ENCODE measurements at regions not wholly inside any gene's neighbourhood (a gene's known extent, or its start where the extent isn't known, plus 50 kb on each side); places are given as distances from the start of the nearest gene placed in this dataset.

- no peak overlapping the region for H3K4me3 ChIP-seq
- DNase-seq (ENCODE audit: low read depth in 1 of 2, low spot score in 2 of 2): no peak
- H3K36me3 ChIP-seq: no peaks in the 10 kb centered on the region
- H3K27me3 ChIP-seq (replicated peaks): no peaks in the 10 kb centered on the region
- H3K27ac ChIP-seq: no peak overlapping the region
- no peaks in the 10 kb centered on the region for H3K4me1 ChIP-seq (replicated peaks)
- no peaks in the 10 kb centered on the region for H3K9me3 ChIP-seq (replicated peaks)
These were observed 207.4 kb downstream of the OPA1 start for GRCh38 chr3:193800138-193801043.

GRCh38 chr3:193801097-193801496 lies 208.1 kb downstream of the OPA1 start:
- no peak for DNase-seq (ENCODE audit: low read depth in 1 of 2, low spot score in 2 of 2)
- Histone ChIP-seq H3K36me3 (no peaks in the 10 kb centered on the region), H3K9me3 (replicated peaks) (no peaks in the 10 kb centered on the region), H3K4me1 (replicated peaks) (no peaks in the 10 kb centered on the region; the same call in 1 of the 2 replicates), H3K4me3 (no peak overlapping the region), H3K27ac (no peak overlapping the region), H3K27me3 (replicated peaks) (no peaks in the 10 kb centered on the region)

GRCh38 chr3:193803288-193803687 lies 210.3 kb downstream of the OPA1 start:
- Histone ChIP-seq H3K9me3 (replicated peaks) (no peaks in the 10 kb centered on the region), H3K27me3 (replicated peaks) (0 out of 2 replicates have a peak, but pooled peaks cover 6% of the 10 kb centered on the region), H3K36me3 (no peaks in the 10 kb centered on the region), H3K4me3 (no peak overlapping the region), H3K4me1 (replicated peaks) (no peaks in the 10 kb centered on the region; the same call in 1 of the 2 replicates), H3K27ac (no peak overlapping the region)
- DNase-seq (ENCODE audit: low read depth in 1 of 2, low spot score in 2 of 2): no peak

- DNase-seq (ENCODE audit: low read depth in 1 of 2, low spot score in 2 of 2): peak; percentile 32 to 79
- Histone ChIP-seq H3K36me3 (no peaks in the 10 kb centered on the region), H3K4me3 (no peak overlapping the region), H3K27me3 (replicated peaks) (0 out of 2 replicates have a peak, but pooled peaks cover 6% of the 10 kb centered on the region), H3K27ac (no peak overlapping the region), H3K9me3 (replicated peaks) (no peaks in the 10 kb centered on the region), H3K4me1 (replicated peaks) (no peaks in the 10 kb centered on the region; the same call in 1 of the 2 replicates)
These were observed 212.4 kb downstream of the OPA1 start for GRCh38 chr3:193805448-193805847.

GRCh38 chr3:193808317-193808716 lies 215.3 kb downstream of the OPA1 start:
- DNase-seq (ENCODE audit: low read depth in 1 of 2, low spot score in 2 of 2): no peak
- no peak overlapping the region for H3K4me3 ChIP-seq
- H3K4me1 ChIP-seq (replicated peaks): no peaks in the 10 kb centered on the region; the same call in 1 of the 2 replicates
- H3K9me3 ChIP-seq (replicated peaks): no peaks in the 10 kb centered on the region
- H3K27me3 ChIP-seq (replicated peaks): 0 out of 2 replicates have a peak, but pooled peaks cover 6% of the 10 kb centered on the region
- no peak overlapping the region for H3K27ac ChIP-seq
- H3K36me3 ChIP-seq: no peaks in the 10 kb centered on the region

- 0 out of 2 replicates have a peak, but pooled peaks cover 6% of the 10 kb centered on the region for H3K27me3 ChIP-seq (replicated peaks)
- no peak for DNase-seq (ENCODE audit: low read depth in 1 of 2, low spot score in 2 of 2)
These were observed 216.1 kb downstream of the OPA1 start for GRCh38 chr3:193809106-193809505.

GRCh38 chr3:193812078-193812725 lies 219.2 kb downstream of the OPA1 start:
- Histone ChIP-seq H3K27me3 (replicated peaks) (0 out of 2 replicates have a peak, but pooled peaks cover under 1% of the 10 kb centered on the region), H3K4me1 (replicated peaks) (no peaks in the 10 kb centered on the region), H3K27ac (no peak overlapping the region), H3K9me3 (replicated peaks) (no peaks in the 10 kb centered on the region), H3K36me3 (no peaks in the 10 kb centered on the region), H3K4me3 (no peak overlapping the region)
- DNase-seq (ENCODE audit: low read depth in 1 of 2, low spot score in 2 of 2): no peak

More at GRCh38 chr3:193809106-193809505, 216.1 kb downstream of the OPA1 start:
- Histone ChIP-seq H3K36me3 (no peaks in the 10 kb centered on the region), H3K9me3 (replicated peaks) (no peaks in the 10 kb centered on the region), H3K4me1 (replicated peaks) (no peaks in the 10 kb centered on the region; the same call in 1 of the 2 replicates), H3K4me3 (no peak overlapping the region), H3K27ac (no peak overlapping the region)

- Histone ChIP-seq H3K4me3 (no peak overlapping the region), H3K36me3 (no peaks in the 10 kb centered on the region), H3K4me1 (replicated peaks) (no peaks in the 10 kb centered on the region), H3K27me3 (replicated peaks) (no peaks in the 10 kb centered on the region), H3K27ac (no peak overlapping the region), H3K9me3 (replicated peaks) (no peaks in the 10 kb centered on the region)
- DNase-seq (ENCODE audit: low read depth in 1 of 2, low spot score in 2 of 2): no peak
These were observed 219.9 kb downstream of the OPA1 start for GRCh38 chr3:193812791-193813500.

GRCh38 chr3:193813501-193813830 lies 220.5 kb downstream of the OPA1 start:
- no peaks in the 10 kb centered on the region for H3K4me1 ChIP-seq (replicated peaks)
- H3K9me3 ChIP-seq (replicated peaks): no peaks in the 10 kb centered on the region
- H3K36me3 ChIP-seq: no peaks in the 10 kb centered on the region
- H3K27me3 ChIP-seq (replicated peaks): no peaks in the 10 kb centered on the region
- no peak overlapping the region for H3K27ac ChIP-seq
- DNase-seq (ENCODE audit: low read depth in 1 of 2, low spot score in 2 of 2): no peak
- no peak overlapping the region for H3K4me3 ChIP-seq

- DNase-seq (ENCODE audit: low read depth in 1 of 2, low spot score in 2 of 2): no peak
- no peaks in the 10 kb centered on the region for H3K9me3 ChIP-seq (replicated peaks)
- no peaks in the 10 kb centered on the region for H3K36me3 ChIP-seq
- no peak overlapping the region for H3K4me3 ChIP-seq
- H3K27ac ChIP-seq: no peak overlapping the region
- H3K4me1 ChIP-seq (replicated peaks): no peaks in the 10 kb centered on the region
- H3K27me3 ChIP-seq (replicated peaks): no peaks in the 10 kb centered on the region
These were observed 221.3 kb downstream of the OPA1 start for GRCh38 chr3:193814166-193814892.

GRCh38 chr3:193815246-193816027 lies 222.4 kb downstream of the OPA1 start:
- Histone ChIP-seq H3K27ac (no peak overlapping the region), H3K27me3 (replicated peaks) (no peaks in the 10 kb centered on the region), H3K9me3 (replicated peaks) (no peaks in the 10 kb centered on the region), H3K4me3 (no peak overlapping the region), H3K36me3 (no peaks in the 10 kb centered on the region), H3K4me1 (replicated peaks) (no peaks in the 10 kb centered on the region)
- no peak for DNase-seq (ENCODE audit: low read depth in 1 of 2, low spot score in 2 of 2)

- Histone ChIP-seq H3K27ac (no peak overlapping the region), H3K4me3 (no peak overlapping the region), H3K27me3 (replicated peaks) (no peaks in the 10 kb centered on the region), H3K36me3 (no peaks in the 10 kb centered on the region), H3K4me1 (replicated peaks) (no peaks in the 10 kb centered on the region), H3K9me3 (replicated peaks) (no peaks in the 10 kb centered on the region)
- DNase-seq (ENCODE audit: low read depth in 1 of 2, low spot score in 2 of 2): no peak
These were observed 223.0 kb downstream of the OPA1 start for GRCh38 chr3:193816028-193816395.
